Liver (tissue), 2 donors: ENCODE measurements at regions not wholly inside any gene's neighbourhood (a gene's known extent, or its start where the extent isn't known, plus 50 kb on each side); places are given as distances from the start of the nearest gene placed in this dataset.

Source experiments
- CTCF ChIP-seq: fragments of 150-350 bp; IDR thresholded peaks from 2 replicates; pipeline ENCODE4 v1.5.1; 2017; ENCODE audit warnings: improper control_type of control experiment, low read depth, low read length; ENCODE audit not compliant: missing input control
- MAX ChIP-seq: IDR thresholded peaks from 2 replicates; pipeline ENCODE4 v1.6.1; 2016; ENCODE audit warnings: antibody characterized with exemption
- donor health status: healthy.

DNA sequence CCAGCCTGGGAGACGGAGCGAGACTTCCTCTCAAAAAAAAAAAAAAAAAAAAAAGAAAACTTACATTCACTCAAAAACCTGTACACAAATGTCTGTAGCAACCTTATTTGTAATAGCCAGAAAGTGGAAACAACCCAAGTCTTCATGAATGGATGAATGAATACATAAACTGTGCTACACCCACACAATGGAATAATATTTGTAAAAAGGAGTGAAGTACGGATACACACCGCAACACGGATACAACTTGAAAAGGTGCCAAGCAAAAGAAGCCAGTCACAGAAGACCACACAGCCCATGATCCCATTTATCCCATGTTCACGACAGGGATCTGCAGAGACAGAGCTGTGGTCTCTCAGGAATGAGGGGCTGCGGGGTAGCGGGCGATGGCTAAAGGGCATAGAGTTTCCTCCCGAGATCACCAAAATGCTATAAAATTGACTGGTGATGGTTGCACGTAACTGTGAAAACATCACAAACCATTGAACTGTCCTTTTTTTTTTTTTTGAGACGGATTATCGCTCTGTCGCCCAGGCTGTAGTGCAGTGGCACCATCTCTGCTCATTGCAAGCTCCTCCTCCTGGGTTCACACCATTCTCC, 76.2 kb upstream of the COL5A1 start:
- TF ChIP-seq CTCF, result no peak
- TF ChIP-seq MAX, result no peak
